ENCODE measurements at regions not wholly inside any gene's neighbourhood (a gene's known extent, or its start where the extent isn't known, plus 50 kb on each side); places are given as distances from the start of the nearest gene placed in this dataset.
A peak's percentile ranks its signal among the peaks of the same experiment; 100 is the strongest.

- no peak for FAIRE-seq
Measured at GRCh38 chr1:87472716-87473115, 144.0 kb downstream of the LMO4 start.

GRCh38 chr1:87473203-87473661, 144.6 kb downstream of the LMO4 start:
- Histone ChIP-seq H3K27ac (ENCODE audit: low read depth in 2 of 2, low read length in 2 of 2) (no peak overlapping the region), H3K9ac (ENCODE audit: low read length in 3 of 3) (no peak overlapping the region), H3K4me3 (ENCODE audit: low read length in 3 of 3) (no peak overlapping the region), H3K36me3 (ENCODE audit: control insufficient read depth in 2 of 3, insufficient read depth in 3 of 3, low read length in 3 of 3) (no peaks in the 10 kb centered on the region), H3K9me3 (ENCODE audit: control insufficient read depth in 2 of 3, insufficient read depth in 1 of 3, low read length in 3 of 3) (no peaks in the 10 kb centered on the region), H3K4me1 (ENCODE audit: control insufficient read depth in 2 of 3, insufficient read depth in 2 of 3, low read depth in 1 of 3, low read length in 3 of 3) (no peaks in the 10 kb centered on the region), H3K27me3 (ENCODE audit: control insufficient read depth, insufficient read depth, low read length) (no peaks in the 10 kb centered on the region)
- DNase-seq (no peak), FAIRE-seq (no peak)
- intact Hi-C loops (cut with DNase I): no loop called here
- TF ChIP-seq CTCF (IDR thresholded peaks at IDR 0.05; ENCODE audit: borderline replicate concordance, extremely low read depth, insufficient read depth): no peak

More at GRCh38 chr1:87472716-87473115, 144.0 kb downstream of the LMO4 start:
- no peak overlapping the region for H3K9ac ChIP-seq (ENCODE audit: low read length in 3 of 3)
- no peaks in the 10 kb centered on the region for H3K4me1 ChIP-seq (ENCODE audit: control insufficient read depth in 2 of 3, insufficient read depth in 2 of 3, low read depth in 1 of 3, low read length in 3 of 3)
- intact Hi-C loops (cut with DNase I): no loop called here
- no peaks in the 10 kb centered on the region for H3K27me3 ChIP-seq (ENCODE audit: control insufficient read depth, insufficient read depth, low read length)
- no peak overlapping the region for H3K27ac ChIP-seq (ENCODE audit: low read depth in 2 of 2, low read length in 2 of 2)
- H3K9me3 ChIP-seq (ENCODE audit: control insufficient read depth in 2 of 3, insufficient read depth in 1 of 3, low read length in 3 of 3): no peaks in the 10 kb centered on the region
- no peak for TF ChIP-seq CTCF (IDR thresholded peaks at IDR 0.05; ENCODE audit: borderline replicate concordance, extremely low read depth, insufficient read depth)
- no peak overlapping the region for H3K4me3 ChIP-seq (ENCODE audit: low read length in 3 of 3)
- DNase-seq: no peak
- H3K36me3 ChIP-seq (ENCODE audit: control insufficient read depth in 2 of 3, insufficient read depth in 3 of 3, low read length in 3 of 3): no peaks in the 10 kb centered on the region

- H3K9me3 ChIP-seq (ENCODE audit: control insufficient read depth in 2 of 3, insufficient read depth in 1 of 3, low read length in 3 of 3): no peaks in the 10 kb centered on the region
- H3K4me3 ChIP-seq (ENCODE audit: low read length in 3 of 3): no peak overlapping the region
- H3K27me3 ChIP-seq (ENCODE audit: control insufficient read depth, insufficient read depth, low read length): no peaks in the 10 kb centered on the region
- no peak overlapping the region for H3K9ac ChIP-seq (ENCODE audit: low read length in 3 of 3)
- DNase-seq (peak in 1 of 5 donors; percentile 9), FAIRE-seq (no peak)
- H3K4me1 ChIP-seq (ENCODE audit: control insufficient read depth in 2 of 3, insufficient read depth in 2 of 3, low read depth in 1 of 3, low read length in 3 of 3): no peaks in the 10 kb centered on the region
- no peak overlapping the region for H3K27ac ChIP-seq (ENCODE audit: low read depth in 2 of 2, low read length in 2 of 2)
- intact Hi-C loops (cut with DNase I): no loop called here
- TF ChIP-seq CTCF (IDR thresholded peaks at IDR 0.05; ENCODE audit: borderline replicate concordance, extremely low read depth, insufficient read depth): no peak
- H3K36me3 ChIP-seq (ENCODE audit: control insufficient read depth in 2 of 3, insufficient read depth in 3 of 3, low read length in 3 of 3): no peaks in the 10 kb centered on the region
Measured at GRCh38 chr1:87474098-87474497, 145.4 kb downstream of the LMO4 start.

- no peaks in the 10 kb centered on the region for H3K36me3 ChIP-seq (ENCODE audit: control insufficient read depth in 2 of 3, insufficient read depth in 3 of 3, low read length in 3 of 3)
- TF ChIP-seq CTCF (IDR thresholded peaks at IDR 0.05; ENCODE audit: borderline replicate concordance, extremely low read depth, insufficient read depth): peak; percentile 3
- H3K9ac ChIP-seq (ENCODE audit: low read length in 3 of 3): no peak overlapping the region
- FAIRE-seq: no peak
- H3K4me3 ChIP-seq (ENCODE audit: low read length in 3 of 3): no peak overlapping the region
- no peaks in the 10 kb centered on the region for H3K27me3 ChIP-seq (ENCODE audit: control insufficient read depth, insufficient read depth, low read length)
- DNase-seq: peak in 2 of 5 donors; percentile 24 to 47
- no peaks in the 10 kb centered on the region for H3K4me1 ChIP-seq (ENCODE audit: control insufficient read depth in 2 of 3, insufficient read depth in 2 of 3, low read depth in 1 of 3, low read length in 3 of 3)
- intact Hi-C loops (cut with DNase I): no loop called here
- no peak overlapping the region for H3K27ac ChIP-seq (ENCODE audit: low read depth in 2 of 2, low read length in 2 of 2)
- H3K9me3 ChIP-seq (ENCODE audit: control insufficient read depth in 2 of 3, insufficient read depth in 1 of 3, low read length in 3 of 3): no peaks in the 10 kb centered on the region
Measured at GRCh38 chr1:87478231-87478630, 149.6 kb downstream of the LMO4 start.
